ENCODE measurements at regions not wholly inside any gene's neighbourhood (a gene's known extent, or its start where the extent isn't known, plus 50 kb on each side); places are given as distances from the start of the nearest gene placed in this dataset.

- intact Hi-C loops (cut with DNase I) = no loop called here
- H3K27ac ChIP-seq = no peak overlapping the region
- DNase-seq = no peak
- H3K27me3 ChIP-seq = no peaks in the 10 kb centered on the region
- no peak for TF ChIP-seq CTCF (IDR thresholded peaks at IDR 0.05)
- no peak overlapping the region for H3K4me3 ChIP-seq (replicated peaks in 1 of 3)
- H3K36me3 ChIP-seq = no peaks in the 10 kb centered on the region
- no peaks in the 10 kb centered on the region for H3K9me3 ChIP-seq
- no peaks in the 10 kb centered on the region for H3K4me1 ChIP-seq
Observed at GRCh38 chr1:193574913-193575312, 388.5 kb upstream of the B3GALT2 start.

GRCh38 chr1:193569983-193570269 lies 383.5 kb upstream of the B3GALT2 start:
- no peak overlapping the region for H3K4me3 ChIP-seq (replicated peaks in 1 of 3)
- H3K4me1 ChIP-seq = no peaks in the 10 kb centered on the region
- no peak overlapping the region for H3K27ac ChIP-seq
- H3K27me3 ChIP-seq = no peaks in the 10 kb centered on the region
- H3K9me3 ChIP-seq = no peaks in the 10 kb centered on the region
- no peak for TF ChIP-seq POLR2A (IDR thresholded peaks at IDR 0.05)
- TF ChIP-seq CTCF (IDR thresholded peaks at IDR 0.05) = no peak
- H3K36me3 ChIP-seq = no peaks in the 10 kb centered on the region
- intact Hi-C loops (cut with DNase I) = no loop called here
- DNase-seq = no peak

DNA sequence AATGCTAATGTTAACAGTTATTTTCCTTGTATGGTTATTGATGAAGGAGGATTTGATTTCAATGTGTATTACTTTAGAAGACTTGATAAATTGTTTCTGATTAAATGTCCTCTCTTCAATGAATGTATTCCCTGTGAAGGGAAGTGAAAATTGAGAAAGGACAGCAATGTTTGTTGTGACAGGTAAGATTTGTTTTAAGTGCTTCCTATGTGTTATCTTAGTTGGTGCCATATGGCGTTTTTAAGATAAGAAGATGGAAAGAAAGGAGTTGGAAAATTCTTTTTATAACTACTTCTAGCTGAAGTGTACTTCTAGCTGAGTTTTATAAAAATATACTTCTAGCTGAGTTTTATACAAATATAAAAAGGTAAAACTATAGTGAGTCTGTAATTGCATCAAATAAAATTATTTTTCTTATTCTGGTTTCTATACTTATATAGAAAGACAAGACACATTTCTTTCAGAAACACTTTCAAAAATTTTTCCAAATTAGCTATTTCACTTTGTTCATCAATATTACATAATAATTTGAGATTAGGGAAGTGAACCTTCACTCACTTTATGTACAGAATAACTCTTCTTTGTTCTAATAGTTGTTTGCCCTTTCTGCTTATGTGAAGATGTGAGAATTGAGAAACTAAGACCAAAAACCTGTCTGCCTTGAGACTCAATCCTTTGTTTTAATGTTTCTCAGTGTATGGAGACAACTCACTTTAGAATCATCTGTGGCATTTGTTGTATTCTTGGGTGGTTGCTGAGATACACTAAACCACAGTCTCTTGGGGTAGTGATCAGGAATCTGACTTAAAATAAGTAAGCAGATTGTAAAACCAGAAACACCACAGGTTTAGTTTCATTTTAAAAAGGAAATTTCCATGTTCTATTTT lies 382.9 kb upstream of the B3GALT2 start:
- H3K27ac ChIP-seq = no peak overlapping the region
- no peak for DNase-seq
- TF ChIP-seq CTCF (IDR thresholded peaks at IDR 0.05) = no peak
- TF ChIP-seq POLR2A (IDR thresholded peaks at IDR 0.05) = no peak
- H3K27me3 ChIP-seq = no peaks in the 10 kb centered on the region
- intact Hi-C loops (cut with DNase I) = no loop called here
- no peaks in the 10 kb centered on the region for H3K4me1 ChIP-seq
- 17 to 27% methylated on average over 1 of the region's 1 CpG for WGBS, 2 donors
- H3K36me3 ChIP-seq = no peaks in the 10 kb centered on the region
- no peak overlapping the region for H3K4me3 ChIP-seq (replicated peaks in 1 of 3)
- no peaks in the 10 kb centered on the region for H3K9me3 ChIP-seq

- H3K27ac ChIP-seq = no peak overlapping the region
- H3K9me3 ChIP-seq = no peaks in the 10 kb centered on the region
- no peaks in the 10 kb centered on the region for H3K36me3 ChIP-seq
- H3K27me3 ChIP-seq = no peaks in the 10 kb centered on the region
- intact Hi-C loops (cut with DNase I) = no loop called here
- no peak for TF ChIP-seq CTCF (IDR thresholded peaks at IDR 0.05)
- no peak for TF ChIP-seq POLR2A (IDR thresholded peaks at IDR 0.05)
- WGBS, 2 donors = 79% methylated on average over 1 of the region's 1 CpG
- no peak for DNase-seq
- no peaks in the 10 kb centered on the region for H3K4me1 ChIP-seq
- no peak overlapping the region for H3K4me3 ChIP-seq (replicated peaks in 1 of 3)
Observed at GRCh38 chr1:193568512-193568911, 382.1 kb upstream of the B3GALT2 start.

DNA sequence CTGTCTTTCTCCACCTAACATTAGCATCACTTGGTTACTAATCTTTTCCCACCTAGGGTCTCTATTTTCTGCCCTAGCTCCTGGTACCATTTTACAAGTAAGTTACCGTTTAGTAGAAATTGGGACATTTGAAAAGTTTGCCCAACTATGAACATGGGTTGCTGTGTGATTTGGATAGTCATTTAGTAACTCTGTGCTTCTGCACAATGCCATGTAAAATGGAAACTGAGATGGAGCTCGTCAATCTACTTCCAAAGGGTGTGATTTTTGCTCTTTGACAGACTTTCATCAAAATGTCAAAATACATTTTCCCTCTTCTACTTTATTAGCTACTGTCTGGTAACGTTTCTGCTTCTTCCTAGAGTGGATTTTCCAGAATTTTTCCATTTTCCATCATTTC lies 381.5 kb upstream of the B3GALT2 start:
- no peaks in the 10 kb centered on the region for H3K4me1 ChIP-seq
- no peaks in the 10 kb centered on the region for H3K27me3 ChIP-seq
- no peaks in the 10 kb centered on the region for H3K36me3 ChIP-seq
- TF ChIP-seq POLR2A (IDR thresholded peaks at IDR 0.05) (no peak), CTCF (IDR thresholded peaks at IDR 0.05) (no peak)
- DNase-seq = no peak
- intact Hi-C loops (cut with DNase I) = no loop called here
- WGBS, 2 donors = 89 to 93% methylated on average over 3 of the region's 3 CpGs
- H3K9me3 ChIP-seq = no peaks in the 10 kb centered on the region
- no peak overlapping the region for H3K27ac ChIP-seq
- no peak overlapping the region for H3K4me3 ChIP-seq (replicated peaks in 1 of 3)

All from thyroid gland (tissue), 4 donors.